T-helper 2 cell (primary cell): ENCODE measurements at regions not wholly inside any gene's neighbourhood (a gene's known extent, or its start where the extent isn't known, plus 50 kb on each side); places are given as distances from the start of the nearest gene placed in this dataset.

ENCODE experiments used
- DNase-seq, 5 experiments: peaks; one replicate each; pipeline versions ENCODE4 v3.0.0 to v3.0.0-alpha.2; 2012 to 2022

DNA sequence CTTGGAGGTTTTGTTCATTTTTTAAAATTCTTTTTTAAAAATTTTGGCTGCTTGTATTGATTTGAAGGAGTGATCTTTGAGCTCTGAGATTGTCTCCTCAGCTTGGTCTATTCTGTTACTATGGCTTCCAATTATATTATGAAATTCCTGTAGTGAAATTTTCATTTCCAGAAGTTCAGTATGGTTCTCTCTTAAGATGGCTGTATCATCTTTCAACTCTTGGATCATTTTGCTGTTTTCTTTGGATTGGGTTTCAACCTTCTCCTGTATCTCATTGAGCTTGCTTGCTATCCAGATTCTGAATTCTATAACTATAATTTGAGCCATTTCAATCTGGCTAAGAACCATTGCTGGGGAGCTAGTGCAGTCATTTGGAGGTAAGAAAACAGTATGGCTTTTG, 270.8 kb upstream of the NT5C1B start:
- no peak for DNase-seq

DNA sequence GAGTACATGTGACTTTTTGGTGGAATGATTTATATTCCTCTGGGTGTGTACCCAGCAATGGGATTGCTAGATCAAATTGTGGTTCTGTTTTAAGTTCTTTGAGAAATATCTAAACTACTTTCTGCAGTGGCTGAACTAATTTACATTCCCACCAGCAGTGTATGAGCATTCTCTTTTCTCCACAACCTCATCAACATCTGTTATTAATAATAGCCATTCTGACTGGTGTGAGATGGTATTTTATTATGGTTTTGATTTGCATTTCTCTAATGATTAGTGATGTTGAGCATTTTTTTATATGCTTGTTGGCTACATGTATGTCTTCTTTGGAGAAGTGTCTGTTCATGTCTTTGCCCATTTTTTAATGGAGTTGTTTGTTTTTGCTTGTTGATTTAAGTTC, 267.4 kb upstream of the NT5C1B start:
- no peak for DNase-seq

DNA sequence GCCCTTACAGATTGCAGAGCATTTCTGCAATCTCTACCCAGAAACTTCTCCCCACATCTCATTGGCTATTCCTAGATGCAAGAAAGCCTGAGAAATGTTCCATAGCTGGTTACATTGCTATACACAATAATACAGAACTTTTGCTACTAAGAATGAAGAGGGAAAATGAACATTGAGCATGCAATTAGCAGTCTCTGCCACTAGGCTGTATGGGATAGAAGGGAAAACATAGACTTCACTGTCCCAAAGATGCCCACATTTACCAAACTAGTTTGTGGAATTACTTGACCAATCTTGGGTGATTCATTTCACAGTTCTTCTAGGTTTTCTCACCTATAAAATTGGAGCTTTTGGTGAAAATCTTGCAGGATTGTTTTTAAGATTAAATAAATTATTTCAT, 265.7 kb upstream of the NT5C1B start:
- DNase-seq, result no peak

DNA sequence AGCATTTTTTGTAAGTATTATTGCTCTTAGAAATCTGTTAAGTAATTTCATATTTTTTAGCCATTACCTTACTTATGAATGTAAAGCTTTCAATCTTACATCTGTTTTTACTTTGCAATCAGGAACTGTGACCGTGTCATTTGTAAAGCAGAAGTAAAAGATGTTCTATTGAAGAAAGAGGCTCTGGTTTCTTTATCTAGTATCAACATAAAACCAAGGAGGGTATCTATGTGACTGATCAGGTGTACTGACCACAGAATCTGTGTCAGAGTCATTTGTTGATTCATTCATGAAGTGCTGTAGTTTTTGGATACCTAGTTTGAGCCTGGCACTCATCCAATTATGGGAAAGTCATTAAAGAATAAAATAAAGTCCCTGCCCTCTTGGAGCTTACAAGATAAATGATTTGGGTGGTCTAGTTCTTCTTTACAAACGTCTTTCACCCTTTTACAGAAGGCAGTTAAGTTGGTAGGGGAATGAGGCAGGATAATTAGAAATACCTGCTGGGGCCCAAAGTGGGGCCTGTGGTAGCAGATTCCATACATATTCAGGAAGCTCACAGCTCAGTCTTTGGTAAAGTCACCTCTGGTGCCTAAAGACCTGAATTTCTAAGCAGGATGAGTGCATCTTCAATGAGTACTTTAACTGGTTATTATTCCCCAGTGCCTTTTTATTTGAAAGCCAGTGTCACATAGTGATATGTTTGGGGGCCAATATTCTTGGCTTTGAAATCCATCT, 260.6 kb upstream of the NT5C1B start:
- peak in 1 of 5 experiments; percentile 73 for DNase-seq

DNA sequence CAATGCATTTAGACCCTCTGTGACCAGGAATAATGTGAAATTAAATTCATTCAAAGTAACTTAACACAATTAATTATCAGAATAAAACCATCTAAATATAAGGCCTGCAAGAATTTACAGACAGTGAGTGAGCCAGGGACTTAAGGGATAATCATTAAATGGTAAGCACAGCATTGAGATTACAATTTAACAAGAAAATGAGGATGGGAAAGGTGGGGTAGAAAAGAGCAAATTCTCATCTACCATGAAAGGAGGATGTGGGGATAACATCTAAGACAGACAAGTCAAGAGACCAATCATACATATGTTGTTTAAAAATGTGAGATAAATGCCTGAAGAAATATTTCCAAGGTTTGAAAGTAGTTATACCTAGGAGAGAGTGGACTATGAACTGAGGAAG, 259.3 kb upstream of the NT5C1B start:
- no peak for DNase-seq

DNA sequence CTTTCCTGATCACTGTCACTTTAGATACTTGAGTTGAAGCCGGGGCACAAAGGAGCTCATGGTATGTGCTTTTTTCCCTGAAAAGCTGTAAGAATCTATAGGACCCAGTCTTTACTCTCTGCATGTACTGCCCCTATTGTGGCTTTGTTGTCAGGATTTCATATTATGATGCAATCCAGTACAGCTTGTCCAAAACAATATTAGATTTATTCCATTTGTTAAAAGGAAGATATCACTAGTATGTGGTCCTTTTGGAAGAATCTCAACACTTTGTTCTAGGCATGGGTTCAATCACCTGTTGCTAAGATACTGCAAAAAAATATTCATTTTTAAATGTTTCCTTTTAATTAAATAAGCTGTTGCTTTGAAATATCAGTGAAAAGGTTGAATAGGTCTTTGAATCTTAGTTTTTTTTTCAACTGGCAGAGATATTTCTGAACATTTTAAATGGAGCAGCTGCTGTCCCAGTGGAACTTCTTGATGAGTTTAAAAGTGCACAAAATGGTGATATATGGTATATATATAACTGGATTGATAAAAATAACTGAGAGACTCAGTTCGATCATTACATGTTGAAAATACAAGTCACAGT, 256.6 kb upstream of the NT5C1B start:
- no peak for DNase-seq

DNA sequence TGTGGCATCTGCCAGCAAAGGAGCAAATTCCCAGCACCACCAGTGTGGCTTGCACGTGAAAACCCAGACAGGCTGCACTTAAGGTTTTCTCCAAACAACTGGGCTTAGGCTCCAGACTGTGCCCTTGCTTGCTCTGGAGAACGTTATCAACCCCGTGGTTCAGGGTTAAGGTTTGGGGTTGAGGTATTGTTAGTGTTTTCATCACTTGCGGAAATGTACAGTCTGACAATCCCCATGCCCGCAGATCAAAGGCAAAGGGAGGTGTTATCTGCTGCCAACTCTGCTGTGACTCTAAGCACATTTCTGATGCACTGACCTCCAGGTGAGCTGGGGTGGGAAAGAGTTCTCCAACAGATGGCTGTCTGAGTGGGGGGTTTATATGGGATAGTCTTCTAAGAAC, 253.5 kb upstream of the NT5C1B start:
- DNase-seq, result no peak

DNA sequence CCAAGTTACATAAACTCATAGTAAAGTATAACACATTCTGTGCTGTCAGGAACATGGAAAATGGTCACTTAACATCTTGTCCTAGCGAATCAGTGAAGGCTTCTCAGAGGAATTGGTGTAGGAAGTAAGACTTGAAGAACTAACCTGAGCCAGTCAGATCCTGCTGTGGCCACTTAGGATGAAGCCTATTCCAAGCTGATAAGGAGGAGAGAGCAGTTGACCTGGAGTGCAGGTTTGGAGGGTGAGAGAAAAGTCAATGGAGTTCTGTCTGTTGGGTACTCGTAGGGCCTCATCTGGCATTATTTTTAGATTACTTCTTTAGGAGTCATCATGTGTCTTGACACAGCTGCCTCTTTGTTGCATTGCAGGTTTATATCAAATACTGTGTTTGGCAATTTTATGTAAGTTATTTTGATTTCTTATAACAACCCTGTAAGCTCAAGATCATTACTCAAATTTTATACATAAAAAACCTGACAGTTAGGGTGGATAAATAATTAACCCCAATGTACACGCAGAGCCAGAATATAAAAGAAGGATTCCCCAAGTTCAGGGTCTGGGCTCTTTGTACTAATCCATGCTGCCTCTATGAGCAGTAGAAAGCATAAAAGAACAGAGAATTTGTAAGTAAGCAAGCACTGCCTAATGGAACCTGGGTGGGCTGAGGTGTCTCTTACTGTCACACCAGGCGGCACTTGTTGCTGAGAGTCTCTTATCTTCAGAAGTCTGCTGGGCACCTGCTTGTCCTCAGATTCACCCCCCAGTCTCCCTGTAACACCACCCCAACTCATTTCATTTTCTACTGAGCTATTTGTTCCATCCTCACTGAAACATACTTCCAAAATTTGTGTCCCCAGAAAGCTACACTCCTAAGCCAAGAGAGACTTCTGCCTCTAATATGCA, 252.1 kb upstream of the NT5C1B start:
- DNase-seq, result no peak

DNA sequence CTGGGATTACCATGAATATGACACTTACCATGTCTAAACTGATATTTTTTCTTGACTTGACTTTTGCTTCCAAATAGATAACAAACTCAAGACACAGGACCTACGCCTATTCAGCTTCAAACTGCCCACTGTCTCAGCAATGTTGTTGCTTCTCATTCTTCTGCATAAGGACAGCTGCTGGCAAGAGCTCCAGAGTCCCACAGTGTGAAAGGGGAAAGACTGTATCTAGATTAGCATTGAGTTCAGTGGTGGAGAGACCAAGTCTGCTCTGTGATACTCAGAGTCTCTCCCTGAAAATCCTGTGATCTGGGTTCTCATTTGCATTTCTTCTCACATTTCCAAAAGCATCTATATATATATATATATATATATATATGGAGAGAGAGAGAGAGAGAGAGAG, 247.9 kb upstream of the NT5C1B start:
- no peak for DNase-seq

DNA sequence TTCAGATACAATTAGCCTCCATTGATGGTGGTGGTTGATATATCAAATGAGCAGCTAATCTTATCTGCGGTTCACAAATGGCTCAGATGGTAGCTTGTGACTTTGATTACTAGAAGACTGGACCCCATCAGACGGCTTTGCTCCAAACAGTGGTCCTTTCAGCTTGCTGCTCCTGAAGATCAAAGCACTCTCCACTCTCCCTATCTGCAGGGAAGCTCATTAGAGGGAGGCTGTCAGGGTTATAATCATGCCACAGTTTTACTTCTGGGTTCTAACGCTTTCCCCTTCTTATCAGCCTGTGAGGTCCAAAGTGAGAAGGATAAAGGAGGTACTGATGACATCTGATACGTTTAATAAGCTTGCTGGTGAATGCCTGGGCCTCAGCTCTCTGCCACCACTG, 247.1 kb upstream of the NT5C1B start:
- DNase-seq, result no peak

DNA sequence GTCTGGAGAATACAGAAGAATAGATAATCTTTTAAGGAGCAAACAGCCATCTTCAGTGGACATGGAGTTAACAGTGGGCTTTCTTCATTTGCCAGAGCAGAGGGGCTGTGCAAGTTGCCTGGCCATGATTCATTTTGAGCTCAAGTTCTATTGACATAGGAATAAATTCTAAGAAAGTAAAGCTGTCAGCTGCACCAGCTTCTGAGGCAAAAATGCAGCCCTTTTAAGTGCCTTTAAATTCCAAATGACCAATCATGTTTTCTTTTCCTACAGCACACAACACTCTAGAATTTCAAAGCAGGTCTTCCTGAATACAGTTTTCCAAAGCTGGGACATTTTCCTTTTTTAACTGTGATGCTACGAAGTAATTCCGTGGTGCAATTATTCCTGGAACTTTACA, 246.4 kb upstream of the NT5C1B start:
- no peak for DNase-seq

DNA sequence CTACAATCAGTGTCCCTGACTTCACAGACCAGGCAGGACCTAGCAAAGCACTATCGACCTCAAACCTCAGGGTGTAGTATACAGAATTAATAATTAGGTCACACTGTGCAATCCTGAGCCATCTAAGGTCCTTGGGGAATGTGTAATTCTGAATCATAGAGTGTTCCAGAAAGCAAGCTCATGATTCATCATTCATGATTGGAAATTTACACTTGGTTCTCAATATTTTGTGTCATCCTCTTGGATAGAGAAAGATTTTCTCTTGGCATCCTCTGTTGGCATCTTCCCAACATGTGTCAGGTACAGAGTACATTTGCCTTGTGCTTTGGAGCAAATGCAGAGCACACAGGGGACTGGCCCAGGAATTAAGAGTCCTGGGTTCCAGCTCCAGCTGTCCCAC, 245.0 kb upstream of the NT5C1B start:
- DNase-seq, result no peak

DNA sequence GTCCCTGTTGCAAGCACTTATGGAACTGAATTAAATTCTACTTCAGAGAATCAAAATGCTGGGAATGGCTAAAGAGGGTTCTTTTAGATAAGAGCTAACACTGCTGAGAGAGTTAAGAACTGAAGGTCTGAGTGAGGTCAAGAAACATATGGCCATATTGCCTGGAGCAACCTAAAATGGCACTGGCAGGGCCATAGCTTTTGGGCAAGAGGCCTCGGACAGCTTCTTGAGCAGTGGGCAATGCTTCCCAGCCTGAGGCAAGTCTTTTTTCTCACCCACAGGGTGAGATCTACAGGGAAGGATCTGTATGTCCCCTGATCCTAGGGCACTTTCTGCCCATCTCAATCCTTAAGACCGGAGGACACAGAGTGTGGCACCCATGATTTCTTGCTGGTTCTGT, 244.6 kb upstream of the NT5C1B start:
- no peak for DNase-seq

DNA sequence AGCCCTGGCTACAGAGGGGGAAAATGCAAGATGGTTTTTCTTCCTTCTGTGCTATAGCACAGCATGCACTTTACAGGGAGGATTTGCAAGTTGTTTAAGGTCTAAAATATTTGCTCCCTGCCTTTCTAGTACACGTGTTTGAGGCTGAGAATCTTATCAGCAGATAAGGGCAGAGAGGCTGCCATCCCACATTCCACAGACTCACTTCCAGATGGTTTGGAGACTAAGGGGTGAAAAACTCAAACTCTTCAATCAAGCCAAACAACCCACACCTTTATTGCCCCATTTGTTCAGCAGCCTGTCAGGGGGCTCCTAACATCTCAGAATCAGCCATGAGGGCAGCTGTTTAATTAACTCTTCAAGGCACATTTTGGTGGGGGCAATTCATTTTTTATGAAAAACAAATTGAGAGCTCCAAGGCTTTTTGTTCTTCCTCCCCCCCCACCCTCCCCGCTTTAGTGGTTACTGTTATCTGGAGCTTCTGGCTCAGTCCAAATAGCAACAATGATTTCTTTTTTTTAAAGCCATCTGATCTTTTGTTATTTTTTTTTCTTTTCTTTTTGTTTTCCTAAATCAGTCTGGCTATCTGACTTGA, 242.6 kb upstream of the NT5C1B start:
- DNase-seq, result no peak

DNA sequence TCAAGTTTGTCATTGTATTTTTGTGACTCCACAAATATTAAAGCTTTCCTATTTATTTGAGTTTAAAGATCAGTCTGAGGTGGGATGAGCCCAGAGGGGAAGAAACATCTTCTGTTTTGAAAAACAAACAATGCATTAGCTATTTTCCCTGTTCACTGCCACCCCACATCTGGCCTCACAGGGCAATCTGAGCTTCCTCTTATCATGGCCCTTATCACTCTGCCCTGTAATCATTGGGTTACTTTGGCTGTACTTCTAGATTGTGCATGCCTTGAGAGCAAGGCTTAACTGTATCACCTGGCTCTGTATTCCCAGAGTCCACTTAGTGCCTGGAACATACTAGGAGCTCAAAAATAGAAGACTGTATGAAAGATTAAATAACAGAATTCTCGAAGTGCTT, 241.6 kb upstream of the NT5C1B start:
- no peak for DNase-seq

DNA sequence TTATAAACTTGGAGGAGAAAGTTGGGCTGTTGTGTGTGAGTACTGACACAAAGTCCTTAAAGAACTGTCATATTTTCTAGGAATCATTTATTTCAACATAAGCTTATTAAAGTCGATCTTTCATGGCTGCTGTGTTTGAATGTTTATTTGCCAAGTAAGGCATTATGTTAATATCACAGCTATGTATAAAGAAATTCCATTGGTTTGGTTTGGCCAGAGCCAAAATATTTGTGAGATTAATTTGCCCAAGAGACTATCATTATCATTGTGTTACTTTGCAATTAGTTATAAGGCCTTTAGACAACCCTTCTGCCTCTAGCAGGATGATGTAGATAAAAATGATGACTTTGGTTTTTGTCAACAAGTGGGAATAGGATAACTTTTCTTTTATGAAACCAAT, 240.6 kb upstream of the NT5C1B start:
- no peak for DNase-seq

DNA sequence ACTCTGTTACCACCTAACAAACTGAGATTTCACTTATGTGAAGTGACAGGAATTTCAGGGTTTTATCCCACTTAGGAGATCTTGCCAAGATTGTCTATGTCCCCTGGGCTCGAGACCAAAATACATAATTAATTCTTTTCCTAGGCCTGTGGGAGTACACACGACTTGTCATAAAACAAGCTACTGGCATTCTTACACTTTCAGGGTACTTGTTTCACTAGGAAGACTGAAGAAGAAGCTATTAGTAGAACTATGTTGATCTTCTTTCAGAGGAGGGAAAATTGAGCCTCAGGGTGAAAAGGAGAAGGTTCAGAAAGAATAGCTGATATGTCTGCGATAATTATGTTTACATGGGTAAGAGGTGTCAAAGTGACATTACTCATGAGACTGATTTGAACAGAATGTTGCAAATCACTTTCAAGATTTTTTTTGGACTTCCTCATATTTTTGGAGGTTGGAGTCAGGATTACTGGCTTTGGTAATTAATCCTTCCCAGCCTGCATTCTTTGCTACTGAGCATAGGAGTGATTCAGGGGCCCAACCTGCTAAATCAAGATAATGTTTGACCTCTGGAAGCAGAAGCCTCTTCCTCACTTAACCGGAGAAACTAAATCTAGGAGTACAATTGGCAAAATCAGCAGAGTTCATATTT, 240.0 kb upstream of the NT5C1B start:
- no peak for DNase-seq

DNA sequence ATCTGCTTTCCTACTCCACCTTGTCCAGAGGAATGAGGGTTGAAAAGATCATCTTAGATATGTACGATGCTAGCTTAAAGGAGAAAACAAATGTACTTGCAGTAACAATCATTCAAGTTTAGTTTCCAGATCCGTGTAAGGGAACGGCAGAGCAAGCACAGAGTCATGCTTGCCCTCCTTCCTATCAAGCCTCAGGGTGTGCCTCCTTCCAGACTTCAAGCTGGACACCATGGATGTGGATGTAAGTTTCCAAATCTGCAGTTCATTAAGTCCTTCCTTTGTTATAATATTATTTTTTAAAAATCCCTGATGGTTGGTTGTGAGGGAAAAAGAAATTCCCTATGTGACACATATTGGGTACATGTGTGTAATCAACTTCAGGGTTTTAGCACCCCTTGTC, 238.9 kb upstream of the NT5C1B start:
- DNase-seq, result no peak

DNA sequence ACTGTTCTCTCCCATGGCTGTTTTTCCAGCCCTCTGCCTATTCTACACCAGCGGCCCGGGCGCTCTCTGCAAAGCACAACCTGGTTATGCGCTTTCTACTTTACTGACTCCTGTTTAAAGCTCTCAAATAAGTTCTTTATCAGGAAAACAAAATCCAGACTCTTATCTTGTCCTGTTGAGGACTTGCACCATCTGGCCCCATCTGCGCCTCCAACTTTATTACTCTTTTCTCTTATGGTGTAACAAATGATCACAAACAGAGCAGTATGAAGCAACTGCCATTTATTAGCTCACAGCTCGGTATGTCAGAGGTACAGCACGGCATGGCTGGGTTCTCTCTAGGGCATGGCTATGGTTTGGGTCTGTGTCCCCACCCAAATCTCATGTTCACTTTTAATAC, 236.5 kb upstream of the NT5C1B start:
- DNase-seq, result no peak

DNA sequence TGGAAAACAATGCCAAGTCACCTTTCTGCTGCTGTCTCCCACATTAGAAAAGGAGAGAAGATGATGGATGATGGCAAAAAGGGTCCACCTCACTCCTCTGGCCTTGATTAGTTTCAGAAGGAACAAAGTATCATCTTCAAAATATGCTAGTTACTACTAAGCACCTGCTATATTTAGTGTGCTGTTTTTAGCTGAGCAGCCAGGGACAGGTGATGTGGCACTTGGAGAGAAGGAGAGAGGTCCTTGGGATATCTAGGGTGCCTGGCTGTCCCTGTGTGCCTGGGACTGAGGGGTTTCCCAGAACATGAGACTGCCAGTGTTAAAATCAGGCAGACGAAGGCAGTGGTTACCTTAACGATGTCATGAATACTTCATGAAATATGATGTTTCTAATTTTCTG, 235.5 kb upstream of the NT5C1B start:
- DNase-seq, result no peak

DNA sequence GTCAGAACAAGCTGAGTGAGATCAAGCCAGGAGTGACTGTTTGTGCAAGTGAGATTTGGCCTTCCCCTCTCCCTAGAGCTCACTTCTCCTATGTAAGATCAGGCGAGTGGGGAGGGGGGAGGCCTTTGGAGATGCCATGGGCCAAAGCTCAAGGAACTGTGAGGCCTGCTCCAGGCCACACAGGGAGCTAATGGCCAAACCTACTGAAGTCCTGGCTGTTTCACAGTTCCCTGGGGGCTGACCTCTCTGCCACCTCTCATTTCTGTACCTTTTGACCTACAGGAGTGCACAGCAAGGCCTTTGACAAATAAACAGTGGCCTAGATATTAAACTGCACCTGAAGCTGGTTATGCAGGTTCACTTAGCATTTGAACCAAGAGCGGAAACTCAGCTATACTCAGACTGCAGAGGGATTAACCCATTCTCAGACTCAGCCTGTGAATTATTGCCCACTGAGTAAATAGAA, 235.0 kb upstream of the NT5C1B start:
- no peak for DNase-seq

DNA sequence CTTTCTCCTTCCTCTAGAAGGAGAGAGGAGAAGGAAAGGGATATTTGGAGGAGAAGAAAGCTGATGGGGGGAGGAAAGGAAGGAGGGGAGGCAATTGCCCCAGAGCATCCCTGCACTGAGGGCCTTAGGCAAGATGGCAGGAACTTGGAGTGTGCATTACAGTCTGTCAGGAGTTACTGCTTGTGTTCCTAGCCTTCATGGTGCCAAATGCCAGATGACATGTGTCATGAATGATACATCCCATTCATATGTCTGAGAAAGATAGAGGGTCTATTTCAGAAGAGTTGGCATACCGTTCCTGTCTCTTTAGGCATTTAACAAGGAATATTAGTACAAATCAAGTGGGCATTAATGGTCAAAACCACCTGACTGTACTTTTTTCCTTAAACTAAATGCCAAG, 232.1 kb upstream of the NT5C1B start:
- no peak for DNase-seq

DNA sequence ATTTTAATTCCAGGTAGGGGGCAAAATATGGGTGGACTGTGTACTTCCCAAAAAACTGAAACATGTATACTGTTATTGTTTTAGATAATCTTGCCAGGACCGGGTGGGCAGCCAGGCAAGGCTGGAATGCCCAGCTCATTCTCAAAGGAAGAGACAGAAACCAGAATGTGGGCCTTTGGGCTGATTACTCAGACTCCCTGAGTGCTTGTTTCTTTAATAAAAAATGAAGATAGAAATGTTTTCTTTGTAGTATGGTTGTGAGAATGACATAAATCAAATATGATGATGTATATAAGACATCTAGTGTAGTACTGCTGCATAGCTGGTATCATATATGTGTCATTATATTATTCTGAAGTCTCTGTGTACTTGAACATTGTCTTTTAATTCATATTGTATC, 231.6 kb upstream of the NT5C1B start:
- DNase-seq, result no peak
